ENCODE measurements at regions not wholly inside any gene's neighbourhood (a gene's known extent, or its start where the extent isn't known, plus 50 kb on each side); places are given as distances from the start of the nearest gene placed in this dataset.

DNA sequence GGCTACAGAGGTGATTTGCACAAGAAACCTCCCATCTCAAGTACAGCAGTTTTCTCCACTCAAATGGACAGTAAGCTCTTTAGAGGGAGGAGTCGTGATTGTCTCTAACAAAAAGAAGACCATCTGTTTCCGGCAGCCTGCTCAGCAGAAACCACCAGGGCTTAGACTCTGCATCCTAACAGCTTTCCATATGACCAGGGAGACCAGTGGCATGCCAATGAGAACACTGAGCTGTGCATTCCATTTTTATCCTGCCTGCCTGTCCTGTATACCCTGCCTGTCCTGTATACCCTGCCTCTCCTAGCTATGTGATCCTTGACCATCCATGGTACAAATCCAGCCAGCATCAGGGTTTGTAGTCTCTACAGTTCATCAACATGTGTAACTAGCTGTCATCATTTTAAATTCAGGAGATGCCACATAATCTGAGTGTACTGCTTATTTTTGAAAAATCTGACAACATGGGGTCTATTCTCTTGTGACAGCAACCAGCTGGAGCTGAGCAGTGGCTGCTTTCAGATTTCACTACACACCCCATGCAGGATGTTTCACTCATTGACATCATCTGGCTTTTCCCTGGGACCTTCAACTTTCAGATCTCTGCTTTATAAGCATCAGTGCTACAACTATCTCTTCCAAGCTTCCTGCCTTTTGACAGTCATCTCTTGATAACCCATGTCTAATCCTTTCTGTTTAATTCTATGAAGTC lies 50.5 kb upstream of the POU2AF2 start:
- peak overlapping the region; percentile 14 for H3K4me2 ChIP-seq (ENCODE audit: low read depth, low read length, poor library complexity, severe bottlenecking)
- no peak overlapping the region for H2AFZ ChIP-seq (ENCODE audit: low read depth, low read length, severe bottlenecking)
- H3K27ac ChIP-seq (ENCODE audit: low read depth, low read length) = no peak overlapping the region

DNA sequence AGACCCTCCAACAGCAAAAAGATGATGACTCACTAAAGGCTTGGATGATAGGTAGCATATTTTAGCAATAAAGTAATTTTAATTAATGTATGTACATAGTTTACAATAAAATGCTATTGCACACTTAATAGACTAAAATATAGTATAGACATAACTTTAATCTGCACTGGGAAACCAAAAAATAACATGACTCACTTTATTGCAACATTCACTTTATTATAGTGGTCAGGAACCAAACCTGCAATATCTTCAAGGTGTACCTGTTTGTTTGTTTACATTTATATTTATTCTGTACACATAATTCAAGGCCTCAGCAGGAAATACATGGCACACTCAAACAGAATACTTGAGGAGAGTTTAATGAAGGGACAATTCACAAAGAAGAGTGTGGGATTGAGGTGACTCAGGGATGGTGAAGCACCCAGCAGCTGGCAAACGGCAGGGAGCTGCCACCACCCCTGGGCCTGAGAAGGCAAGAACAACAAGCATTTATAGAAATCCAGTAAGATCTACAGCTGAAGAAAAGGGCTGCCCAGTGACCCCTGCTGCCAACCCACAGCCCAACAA lies 51.5 kb upstream of the POU2AF2 start:
- Histone ChIP-seq H3K4me3 (ENCODE audit: insufficient read depth, low read length, poor library complexity, severe bottlenecking) (no peak overlapping the region), H3K36me3 (ENCODE audit: low read length) (no peaks in the 10 kb centered on the region), H3K9me2 (replicated peaks; ENCODE audit: insufficient read depth, low read length) (no peaks in the 10 kb centered on the region), H4K20me1 (ENCODE audit: low read depth, low read length) (no peaks in the 10 kb centered on the region), H3K9me3 (ENCODE audit: insufficient read depth, low read length) (peaks cover 10% of the 10 kb centered on the region; the same call in 1 of the 2 replicates), H3F3A (ENCODE audit: insufficient read depth) (peaks cover 5% of the 10 kb centered on the region; the same call in 1 of the 2 replicates), H3K79me2 (ENCODE audit: insufficient read depth, low read length) (no peaks in the 10 kb centered on the region), H2AFZ (ENCODE audit: low read depth, low read length, severe bottlenecking) (no peak overlapping the region), H3K27ac (ENCODE audit: low read depth, low read length) (no peak overlapping the region), H3K27me3 (ENCODE audit: low read length) (no peaks in the 10 kb centered on the region), H3K9ac (ENCODE audit: low read length) (no peak overlapping the region), H3K4me2 (ENCODE audit: low read depth, low read length, poor library complexity, severe bottlenecking) (peak overlapping the region; percentile 14)
- TF ChIP-seq, protein P1, sequence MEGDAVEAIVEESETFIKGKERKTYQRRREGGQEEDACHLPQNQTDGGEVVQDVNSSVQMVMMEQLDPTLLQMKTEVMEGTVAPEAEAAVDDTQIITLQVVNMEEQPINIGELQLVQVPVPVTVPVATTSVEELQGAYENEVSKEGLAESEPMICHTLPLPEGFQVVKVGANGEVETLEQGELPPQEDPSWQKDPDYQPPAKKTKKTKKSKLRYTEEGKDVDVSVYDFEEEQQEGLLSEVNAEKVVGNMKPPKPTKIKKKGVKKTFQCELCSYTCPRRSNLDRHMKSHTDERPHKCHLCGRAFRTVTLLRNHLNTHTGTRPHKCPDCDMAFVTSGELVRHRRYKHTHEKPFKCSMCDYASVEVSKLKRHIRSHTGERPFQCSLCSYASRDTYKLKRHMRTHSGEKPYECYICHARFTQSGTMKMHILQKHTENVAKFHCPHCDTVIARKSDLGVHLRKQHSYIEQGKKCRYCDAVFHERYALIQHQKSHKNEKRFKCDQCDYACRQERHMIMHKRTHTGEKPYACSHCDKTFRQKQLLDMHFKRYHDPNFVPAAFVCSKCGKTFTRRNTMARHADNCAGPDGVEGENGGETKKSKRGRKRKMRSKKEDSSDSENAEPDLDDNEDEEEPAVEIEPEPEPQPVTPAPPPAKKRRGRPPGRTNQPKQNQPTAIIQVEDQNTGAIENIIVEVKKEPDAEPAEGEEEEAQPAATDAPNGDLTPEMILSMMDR (IDR thresholded peaks at IDR 0.05; ENCODE audit: insufficient read depth, low read length, poor library complexity, severe bottlenecking) = no peak
- no peak for TF ChIP-seq EZH2phosphoT487 (conservative IDR thresholded peaks at IDR 0.05; ENCODE audit: low read length)

More for the DNA sequence above, 50.5 kb upstream of the POU2AF2 start:
- Histone ChIP-seq H3K27me3 (ENCODE audit: low read length) (no peaks in the 10 kb centered on the region), H4K20me1 (ENCODE audit: low read depth, low read length) (no peaks in the 10 kb centered on the region), H3K4me3 (ENCODE audit: insufficient read depth, low read length, poor library complexity, severe bottlenecking) (no peak overlapping the region), H3K9ac (ENCODE audit: low read length) (no peak overlapping the region), H3K9me2 (replicated peaks; ENCODE audit: insufficient read depth, low read length) (no peaks in the 10 kb centered on the region), H3K36me3 (ENCODE audit: low read length) (no peaks in the 10 kb centered on the region), H3K79me2 (ENCODE audit: insufficient read depth, low read length) (no peaks in the 10 kb centered on the region), H3F3A (ENCODE audit: insufficient read depth) (no peaks in the 10 kb centered on the region), H3K9me3 (ENCODE audit: insufficient read depth, low read length) (peaks cover 10% of the 10 kb centered on the region; the same call in 1 of the 2 replicates)
- TF ChIP-seq EZH2phosphoT487 (conservative IDR thresholded peaks at IDR 0.05; ENCODE audit: low read length) = no peak
- TF ChIP-seq, protein P1 (IDR thresholded peaks at IDR 0.05; ENCODE audit: insufficient read depth, low read length, poor library complexity, severe bottlenecking) = no peak

DNA sequence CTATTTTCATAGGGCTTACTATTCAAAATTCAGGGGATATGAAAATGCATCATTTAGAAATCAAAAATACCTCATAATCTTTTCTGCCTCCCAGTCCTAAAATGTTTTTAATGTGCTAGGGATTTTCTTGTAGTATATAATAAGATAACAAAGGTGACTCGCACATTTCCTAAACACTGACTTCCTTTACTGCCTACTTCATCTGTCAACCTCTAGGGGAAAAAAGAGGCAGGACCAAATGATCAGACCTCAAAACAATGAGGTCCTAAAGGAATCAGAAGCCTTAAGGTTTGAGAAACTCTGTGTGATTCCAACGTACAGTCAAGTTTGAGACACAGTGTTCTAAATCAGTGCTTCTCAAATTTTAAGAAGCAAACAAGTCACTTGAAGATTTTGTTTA lies 56.1 kb upstream of the POU2AF2 start:
- no peaks in the 10 kb centered on the region for H3K9me2 ChIP-seq (replicated peaks; ENCODE audit: insufficient read depth, low read length)
- no peak overlapping the region for H3K4me3 ChIP-seq (ENCODE audit: insufficient read depth, low read length, poor library complexity, severe bottlenecking)
- peak overlapping the region; percentile 52 for H2AFZ ChIP-seq (ENCODE audit: low read depth, low read length, severe bottlenecking)
- H3K27me3 ChIP-seq (ENCODE audit: low read length) = no peaks in the 10 kb centered on the region
- H3K36me3 ChIP-seq (ENCODE audit: low read length) = no peaks in the 10 kb centered on the region
- H3K79me2 ChIP-seq (ENCODE audit: insufficient read depth, low read length) = no peaks in the 10 kb centered on the region
- TF ChIP-seq, protein P1 (IDR thresholded peaks at IDR 0.05; ENCODE audit: insufficient read depth, low read length, poor library complexity, severe bottlenecking) = no peak
- TF ChIP-seq EZH2phosphoT487 (conservative IDR thresholded peaks at IDR 0.05; ENCODE audit: low read length) = no peak
- H3K9me3 ChIP-seq (ENCODE audit: insufficient read depth, low read length) = peaks cover 10% of the 10 kb centered on the region; the same call in 1 of the 2 replicates
- no peak overlapping the region for H3K9ac ChIP-seq (ENCODE audit: low read length)
- no peaks in the 10 kb centered on the region for H4K20me1 ChIP-seq (ENCODE audit: low read depth, low read length)
- H3F3A ChIP-seq (ENCODE audit: insufficient read depth) = peaks cover 23% of the 10 kb centered on the region
- H3K27ac ChIP-seq (ENCODE audit: low read depth, low read length) = peak overlapping the region; percentile 2; the same call in 1 of the 2 replicates
- no peak overlapping the region for H3K4me2 ChIP-seq (ENCODE audit: low read depth, low read length, poor library complexity, severe bottlenecking)
